IPS-20b (cell line): ENCODE measurements at regions not wholly inside any gene's neighbourhood (a gene's known extent, or its start where the extent isn't known, plus 50 kb on each side); places are given as distances from the start of the nearest gene placed in this dataset.

ENCODE experiments used
- H3K27ac ChIP-seq: one replicate; pipeline ENCODE4 v1.5.1; 2013; ENCODE audit warnings: low read length
- H3K27me3 ChIP-seq: 2 replicates; pipeline ENCODE4 v1.6.1; 2013; ENCODE audit warnings: mild to moderate bottlenecking, low read length, inconsistent platforms; ENCODE audit not compliant: insufficient read depth
- H3K36me3 ChIP-seq: 2 replicates; pipeline ENCODE4 v1.6.1; 2013; ENCODE audit warnings: low read depth, mild to moderate bottlenecking, inconsistent platforms, low read length, moderate library complexity; ENCODE audit not compliant: insufficient read depth
- H3K4me1 ChIP-seq: 2 replicates; pipeline ENCODE4 v1.6.1; 2013; ENCODE audit warnings: mild to moderate bottlenecking, control low read depth, inconsistent platforms, low read length, moderate library complexity; ENCODE audit not compliant: insufficient read depth
- H3K4me3 ChIP-seq: 2 replicates; pipeline ENCODE4 v1.5.1; 2013; ENCODE audit warnings: mild to moderate bottlenecking, low read length, inconsistent platforms
- H3K9ac ChIP-seq: 2 replicates; pipeline ENCODE4 v1.6.1; 2013; ENCODE audit warnings: low read depth, mild to moderate bottlenecking, inconsistent platforms, low read length, moderate library complexity
- H3K9me3 ChIP-seq: 2 replicates; pipeline ENCODE4 v1.6.1; 2013; ENCODE audit warnings: mild to moderate bottlenecking, low read depth, low read length, inconsistent platforms; ENCODE audit not compliant: insufficient read depth

DNA sequence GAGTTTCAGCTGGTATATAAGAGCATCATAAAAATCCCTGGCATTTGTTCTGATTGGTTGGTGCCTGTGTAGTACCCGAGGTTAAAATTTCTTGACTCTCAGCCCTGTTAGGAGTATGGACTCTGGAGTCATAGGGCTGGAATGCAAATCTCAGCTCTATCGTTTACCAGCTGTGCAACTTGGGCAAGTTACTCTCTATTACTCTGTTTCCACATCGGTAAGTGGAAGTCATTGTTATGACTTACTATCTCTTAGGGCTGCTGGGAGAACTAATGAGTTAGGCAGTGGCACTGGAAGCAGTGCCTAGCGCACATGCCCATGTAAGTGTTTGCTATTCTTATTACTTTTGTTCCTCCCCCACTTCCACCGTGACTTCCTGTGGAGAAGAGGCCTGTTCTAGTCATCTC is 141.6 kb downstream of the BOD1 start:
- H3K36me3 ChIP-seq, result no peaks in the 10 kb centered on the region
- H3K4me3 ChIP-seq, result no peak overlapping the region
- H3K27ac ChIP-seq, result no peak overlapping the region
- peaks cover 6% of the 10 kb centered on the region; the same call in 1 of the 2 replicates for H3K4me1 ChIP-seq
- no peaks in the 10 kb centered on the region for H3K9me3 ChIP-seq
- no peaks in the 10 kb centered on the region for H3K27me3 ChIP-seq
- no peak overlapping the region for H3K9ac ChIP-seq

DNA sequence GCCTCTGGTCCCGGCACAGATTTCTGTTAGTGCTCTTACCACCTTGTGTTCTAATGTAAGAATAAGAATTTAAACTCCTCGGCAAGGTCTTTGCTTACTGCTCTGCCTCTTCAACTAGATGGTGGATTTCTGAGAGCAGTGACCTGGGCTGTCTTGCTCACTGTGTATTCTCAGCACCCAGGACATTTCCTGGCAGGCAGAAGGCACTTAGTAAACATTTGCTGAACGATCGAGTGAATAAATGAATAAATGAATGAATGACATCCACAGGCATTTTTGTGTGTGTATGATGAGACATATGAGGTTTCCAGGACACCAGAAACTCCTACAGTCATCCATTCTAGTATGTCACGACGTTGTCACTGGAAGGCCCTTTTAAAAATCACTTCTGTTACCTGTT is 143.2 kb downstream of the BOD1 start:
- Histone ChIP-seq H3K36me3 (no peaks in the 10 kb centered on the region), H3K27me3 (no peaks in the 10 kb centered on the region), H3K4me3 (no peak overlapping the region), H3K9me3 (no peaks in the 10 kb centered on the region), H3K27ac (no peak overlapping the region), H3K9ac (no peak overlapping the region), H3K4me1 (peaks cover 6% of the 10 kb centered on the region; the same call in 1 of the 2 replicates)

DNA sequence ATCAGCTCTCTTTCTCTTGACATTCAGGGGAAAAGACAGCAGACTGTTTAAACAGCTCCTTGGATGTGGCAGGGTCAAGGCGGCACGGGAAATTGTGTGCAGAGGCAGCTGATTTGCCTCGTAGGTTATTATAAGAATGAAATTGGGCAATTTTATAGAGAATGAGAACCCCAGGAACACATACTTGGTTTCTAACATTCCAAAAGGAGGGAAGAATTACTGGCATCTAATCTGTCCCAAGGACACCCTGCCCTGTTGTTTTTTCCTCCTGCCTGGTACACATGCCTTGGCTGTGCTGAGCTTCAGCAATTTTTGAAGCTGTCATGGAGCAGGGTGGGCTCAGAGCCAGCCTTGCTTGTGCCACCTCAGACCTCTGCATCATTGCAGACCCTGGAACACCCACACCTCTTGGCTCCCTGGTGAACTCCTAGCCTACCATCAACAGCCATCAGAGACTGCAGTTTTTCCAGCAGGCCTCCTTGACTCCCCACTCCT is 143.6 kb downstream of the BOD1 start:
- no peak overlapping the region for H3K4me3 ChIP-seq
- H3K36me3 ChIP-seq, result no peaks in the 10 kb centered on the region
- peaks cover 6% of the 10 kb centered on the region; the same call in 1 of the 2 replicates for H3K4me1 ChIP-seq
- H3K27ac ChIP-seq, result no peak overlapping the region
- H3K9ac ChIP-seq, result no peak overlapping the region
- H3K9me3 ChIP-seq, result no peaks in the 10 kb centered on the region
- no peaks in the 10 kb centered on the region for H3K27me3 ChIP-seq

DNA sequence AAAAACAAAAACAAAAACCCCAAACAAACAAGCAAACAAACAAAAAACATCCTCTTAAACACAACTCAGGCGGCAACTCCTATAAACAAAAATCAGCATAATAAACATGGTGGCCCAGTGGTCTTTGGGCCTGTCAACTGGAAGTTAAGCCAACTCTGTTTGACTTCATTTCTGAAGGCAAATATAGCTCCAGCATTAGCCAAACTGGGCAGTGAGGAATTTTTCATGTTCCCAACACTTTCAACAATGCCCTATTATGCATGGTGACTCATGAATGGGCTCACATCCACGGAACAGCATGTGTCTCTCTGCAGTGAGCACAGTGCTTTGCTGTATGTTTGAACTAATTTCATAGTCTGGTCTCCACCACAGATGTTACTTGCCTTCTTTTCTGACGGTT is 143.9 kb upstream of the STC2 start:
- Histone ChIP-seq H3K36me3 (no peaks in the 10 kb centered on the region), H3K9me3 (no peaks in the 10 kb centered on the region; the same call in 1 of the 2 replicates), H3K4me3 (no peak overlapping the region), H3K27me3 (no peaks in the 10 kb centered on the region), H3K4me1 (peaks cover 6% of the 10 kb centered on the region; the same call in 1 of the 2 replicates), H3K27ac (no peak overlapping the region), H3K9ac (no peak overlapping the region)

DNA sequence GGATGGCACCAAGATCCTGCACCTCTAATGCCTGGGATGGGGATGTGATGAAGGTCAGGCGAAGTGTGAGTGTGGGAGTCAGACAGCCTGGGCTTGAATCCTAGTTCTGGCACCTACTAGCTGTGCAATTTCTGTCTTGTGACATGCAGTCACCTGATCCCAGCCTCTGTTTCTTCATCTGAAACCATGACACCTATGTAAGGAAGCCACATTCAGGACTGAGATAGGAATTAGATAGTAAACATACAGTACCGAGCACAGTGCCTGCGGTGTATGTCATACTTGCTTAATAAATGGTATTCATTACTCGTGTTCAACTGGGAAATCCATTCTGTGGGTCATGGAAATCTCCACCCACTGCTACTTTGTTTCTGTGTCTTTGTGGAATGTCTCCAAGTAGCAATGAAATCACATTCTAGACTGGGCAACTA is 140.6 kb upstream of the STC2 start:
- Histone ChIP-seq H3K4me3 (no peak overlapping the region), H3K27me3 (no peaks in the 10 kb centered on the region), H3K9ac (no peak overlapping the region), H3K36me3 (no peaks in the 10 kb centered on the region), H3K9me3 (peaks cover 16% of the 10 kb centered on the region), H3K4me1 (peaks cover 6% of the 10 kb centered on the region; the same call in 1 of the 2 replicates), H3K27ac (no peak overlapping the region)

DNA sequence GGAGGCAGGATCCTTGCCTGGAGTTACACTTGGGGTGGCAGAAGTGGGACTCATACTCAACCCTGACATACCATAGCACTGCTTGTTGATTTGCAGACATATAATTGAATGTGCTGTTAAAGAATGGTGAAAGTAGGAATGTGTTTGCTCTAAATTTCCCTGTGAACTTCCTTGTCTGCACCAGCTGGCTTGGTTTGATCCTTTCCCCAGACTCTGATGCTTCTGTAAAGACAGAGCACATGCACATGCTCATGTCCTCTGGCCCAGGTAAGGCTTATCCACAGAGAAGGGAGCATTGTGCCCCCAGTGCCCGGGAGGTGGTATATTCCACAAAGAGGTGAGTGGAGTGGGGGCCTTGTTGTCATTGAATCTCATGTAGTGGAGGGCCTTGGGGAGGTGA is 138.0 kb upstream of the STC2 start:
- Histone ChIP-seq H3K9ac (no peak overlapping the region), H3K4me3 (no peak overlapping the region), H3K9me3 (peaks cover 16% of the 10 kb centered on the region), H3K27me3 (no peaks in the 10 kb centered on the region), H3K4me1 (no peaks in the 10 kb centered on the region), H3K36me3 (no peaks in the 10 kb centered on the region), H3K27ac (no peak overlapping the region)

DNA sequence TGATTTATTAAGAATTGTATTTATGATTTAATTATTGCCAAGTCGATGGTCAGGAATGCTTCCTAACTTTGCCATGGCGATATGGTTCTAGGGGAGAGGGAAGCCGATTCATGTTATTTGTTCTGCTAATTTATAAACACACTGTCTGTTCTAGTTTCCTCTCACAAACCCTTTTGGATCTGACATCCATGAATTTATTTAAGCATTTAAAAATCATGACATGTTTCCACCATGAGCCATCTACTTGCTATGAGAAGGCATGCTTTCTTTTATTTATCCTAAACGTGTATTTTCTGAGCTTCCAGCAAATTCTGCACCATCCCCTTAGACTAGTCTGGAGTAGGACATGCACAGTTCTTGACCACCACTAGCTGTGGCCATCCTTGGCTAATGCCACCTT is 136.6 kb upstream of the STC2 start:
- Histone ChIP-seq H3K36me3 (no peaks in the 10 kb centered on the region), H3K9me3 (peaks cover 16% of the 10 kb centered on the region), H3K27ac (no peak overlapping the region), H3K9ac (no peak overlapping the region), H3K4me3 (no peak overlapping the region), H3K4me1 (no peaks in the 10 kb centered on the region), H3K27me3 (no peaks in the 10 kb centered on the region)

DNA sequence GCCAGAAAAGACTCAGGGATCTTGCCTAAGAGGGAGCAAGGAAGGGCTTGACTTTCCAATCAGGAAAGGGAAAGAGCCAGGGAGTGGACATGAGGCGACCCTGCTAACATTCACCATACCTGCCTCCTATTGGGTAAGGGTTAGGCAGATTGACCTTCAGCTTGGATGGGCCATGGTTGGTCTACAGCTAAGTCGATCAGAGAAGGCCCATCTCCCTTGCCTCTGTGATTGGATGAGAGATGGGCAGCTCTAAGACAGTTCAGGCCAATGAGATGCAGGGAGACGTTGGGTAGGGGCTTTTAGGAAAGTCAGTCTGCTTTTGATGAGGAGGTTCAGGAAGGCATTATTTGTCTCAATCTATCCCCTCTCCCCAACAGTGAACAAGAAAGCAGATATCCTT is 135.0 kb upstream of the STC2 start:
- no peak overlapping the region for H3K4me3 ChIP-seq
- H3K4me1 ChIP-seq, result no peaks in the 10 kb centered on the region
- no peak overlapping the region for H3K9ac ChIP-seq
- peaks cover 16% of the 10 kb centered on the region for H3K9me3 ChIP-seq
- no peaks in the 10 kb centered on the region for H3K27me3 ChIP-seq
- H3K36me3 ChIP-seq, result no peaks in the 10 kb centered on the region
- H3K27ac ChIP-seq, result no peak overlapping the region

DNA sequence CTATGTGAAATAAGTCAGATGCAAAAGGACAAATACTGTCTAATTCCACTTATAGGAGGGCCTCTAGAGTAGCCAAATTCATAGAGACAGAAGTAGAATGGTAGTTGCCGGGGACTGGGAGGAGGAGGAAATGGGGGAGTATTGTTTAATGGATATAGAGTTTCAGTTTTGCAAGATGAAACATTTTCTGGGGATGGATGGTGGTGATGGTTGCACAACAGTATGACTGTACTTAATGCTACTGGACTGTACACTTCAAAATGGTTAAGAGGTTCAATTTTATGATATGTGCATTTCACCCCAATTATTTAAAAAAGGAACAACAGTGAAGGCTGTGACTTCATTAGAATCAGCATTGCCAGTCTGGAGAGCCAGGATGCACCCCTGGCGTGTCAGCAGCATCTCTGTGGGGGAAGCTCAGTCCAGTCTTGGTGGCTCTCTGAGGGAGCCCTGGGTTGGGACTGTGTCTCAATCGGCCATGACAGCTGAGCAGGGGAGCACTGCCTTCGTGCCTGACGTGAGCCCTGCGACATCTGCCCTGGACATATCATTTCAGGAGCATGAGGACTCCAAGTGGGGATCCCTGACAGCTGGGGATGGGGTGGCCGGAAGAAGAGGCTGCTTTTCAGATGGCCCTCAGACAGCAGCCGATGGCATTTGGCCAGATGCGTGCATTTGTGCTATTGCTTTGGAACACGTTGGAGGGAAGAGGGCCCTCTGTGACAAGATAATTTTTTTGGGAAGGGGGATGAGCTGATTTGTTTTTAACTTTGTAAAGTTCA is 130.8 kb upstream of the STC2 start:
- H3K36me3 ChIP-seq, result no peaks in the 10 kb centered on the region
- H3K4me3 ChIP-seq, result no peak overlapping the region
- H3K9ac ChIP-seq, result no peak overlapping the region
- H3K27ac ChIP-seq, result no peak overlapping the region
- H3K27me3 ChIP-seq, result no peaks in the 10 kb centered on the region
- H3K4me1 ChIP-seq, result no peaks in the 10 kb centered on the region
- H3K9me3 ChIP-seq, result no peaks in the 10 kb centered on the region

DNA sequence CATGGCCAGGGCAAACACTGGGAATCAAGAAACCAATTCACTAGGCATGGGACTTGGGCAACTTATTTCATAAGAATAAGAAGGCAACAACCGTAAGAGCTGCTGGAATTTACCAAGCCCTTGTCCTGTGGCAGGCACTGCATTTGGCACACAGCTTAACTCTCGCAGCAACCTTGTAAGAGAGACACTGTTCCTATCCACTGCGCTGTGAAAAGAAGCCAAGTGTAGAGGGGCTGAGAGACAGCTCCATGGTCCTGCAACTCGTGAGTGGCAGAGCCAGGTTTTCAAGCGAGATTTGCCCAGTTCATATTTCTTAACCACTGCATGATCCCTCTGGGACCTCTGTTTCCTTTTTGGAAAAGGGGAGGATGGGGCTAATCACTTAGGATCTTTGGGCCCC is 129.3 kb upstream of the STC2 start:
- no peak overlapping the region for H3K4me3 ChIP-seq
- H3K27ac ChIP-seq, result no peak overlapping the region
- no peaks in the 10 kb centered on the region for H3K36me3 ChIP-seq
- H3K4me1 ChIP-seq, result no peaks in the 10 kb centered on the region
- H3K27me3 ChIP-seq, result no peaks in the 10 kb centered on the region
- H3K9me3 ChIP-seq, result no peaks in the 10 kb centered on the region
- H3K9ac ChIP-seq, result no peak overlapping the region

DNA sequence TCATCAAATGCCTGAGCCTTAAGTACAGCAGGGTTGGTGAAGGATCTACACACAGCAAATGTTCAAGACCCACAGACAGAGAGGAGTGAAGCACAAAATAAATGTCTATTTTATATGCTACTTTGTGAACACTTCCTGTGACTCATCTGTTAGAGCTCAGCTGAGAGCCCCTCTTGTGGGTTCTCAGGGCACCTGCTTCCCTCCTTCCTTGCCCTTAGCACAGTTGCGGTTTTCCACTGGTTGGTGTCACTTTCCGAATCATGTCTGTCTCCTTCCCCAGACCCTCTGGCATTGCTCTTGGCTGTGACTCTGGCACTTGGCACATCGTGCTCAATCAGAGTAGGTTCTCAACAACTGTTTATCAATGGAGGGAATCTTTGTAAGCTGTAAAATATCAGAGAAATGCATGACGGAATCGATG is 128.5 kb upstream of the STC2 start:
- no peak overlapping the region for H3K4me3 ChIP-seq
- no peak overlapping the region for H3K27ac ChIP-seq
- no peaks in the 10 kb centered on the region for H3K27me3 ChIP-seq
- no peaks in the 10 kb centered on the region for H3K9me3 ChIP-seq
- no peaks in the 10 kb centered on the region for H3K36me3 ChIP-seq
- H3K4me1 ChIP-seq, result no peaks in the 10 kb centered on the region
- no peak overlapping the region for H3K9ac ChIP-seq

DNA sequence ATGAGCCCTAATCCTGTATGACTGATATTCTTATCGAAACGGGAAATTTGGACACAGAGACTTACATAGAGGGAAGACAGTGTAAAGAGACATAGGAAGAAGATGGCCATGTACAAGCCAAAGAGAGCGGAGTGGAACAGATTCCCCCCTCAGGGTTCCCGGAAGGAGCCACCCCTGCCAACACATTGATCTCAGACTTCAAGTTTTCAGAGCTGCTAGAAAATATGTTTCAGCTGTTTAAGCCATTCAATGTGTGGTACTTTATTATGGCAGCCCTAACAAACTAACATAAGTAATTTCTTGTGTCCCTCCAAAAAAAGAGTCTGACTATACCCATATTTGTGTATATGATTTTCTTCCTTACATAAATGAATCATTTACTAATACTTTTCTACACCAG is 128.0 kb upstream of the STC2 start:
- Histone ChIP-seq H3K27ac (no peak overlapping the region), H3K36me3 (no peaks in the 10 kb centered on the region), H3K4me1 (no peaks in the 10 kb centered on the region), H3K4me3 (no peak overlapping the region), H3K9me3 (no peaks in the 10 kb centered on the region; the same call in 1 of the 2 replicates), H3K9ac (no peak overlapping the region), H3K27me3 (no peaks in the 10 kb centered on the region)
